SU-DHL-6 (cell line): ENCODE measurements at regions not wholly inside any gene's neighbourhood (a gene's known extent, or its start where the extent isn't known, plus 50 kb on each side); places are given as distances from the start of the nearest gene placed in this dataset.

ENCODE experiments used
- H2AFZ ChIP-seq: fragments of 200-600 bp; sonication (generic); 2 replicates; pipeline ENCODE4 v1.6.1; 2014; ENCODE audit warnings: low read depth, mild to moderate bottlenecking, moderate library complexity, mixed read lengths, antibody characterized with exemption, low read length; ENCODE audit not compliant: severe bottlenecking
- H3F3A ChIP-seq: fragments of 200-600 bp; shearing (Covaris generic); 2 replicates; pipeline ENCODE4 v1.6.0; 2016; ENCODE audit warnings: antibody characterized with exemption, mild to moderate bottlenecking; ENCODE audit not compliant: insufficient read depth
- H3K27ac ChIP-seq: fragments of 200-600 bp; sonication (generic); 2 replicates; pipeline ENCODE4 v1.5.1; 2016; ENCODE audit warnings: low read depth, mild to moderate bottlenecking, low read length, moderate library complexity, mixed read lengths
- H3K27me3 ChIP-seq: fragments of 200-600 bp; sonication (generic), shearing (Covaris generic); 2 replicates; pipeline ENCODE4 v1.6.0; 2014; ENCODE audit warnings: mild to moderate bottlenecking, low read length
- H3K36me3 ChIP-seq: fragments of 200-600 bp; sonication (generic); 2 replicates; pipeline ENCODE4 v1.6.1; 2014; ENCODE audit warnings: mild to moderate bottlenecking, low read length, mixed read lengths
- H3K4me2 ChIP-seq: fragments of 300-600, 200-600 bp; shearing (Covaris generic), sonication (generic); 2 replicates; pipeline ENCODE4 v1.6.0; 2014; ENCODE audit warnings: low read length, low read depth, mild to moderate bottlenecking; ENCODE audit not compliant: poor library complexity, severe bottlenecking
- H3K4me3 ChIP-seq: fragments of 200-600 bp; sonication (generic); 2 replicates; pipeline ENCODE4 v1.5.1; 2014; ENCODE audit warnings: antibody characterized with exemption, low read length, mild to moderate bottlenecking, mixed read lengths; ENCODE audit not compliant: insufficient read depth, poor library complexity, severe bottlenecking
- H3K79me2 ChIP-seq: fragments of 200-600 bp; sonication (generic); 2 replicates; pipeline ENCODE4 v1.6.1; 2014; ENCODE audit warnings: mild to moderate bottlenecking, low read length, moderate library complexity; ENCODE audit not compliant: insufficient read depth
- H3K9ac ChIP-seq: fragments of 200-600 bp; sonication (generic); 2 replicates; pipeline ENCODE4 v1.7.0; 2014; ENCODE audit warnings: mild to moderate bottlenecking, low read length
- H3K9me2 ChIP-seq: fragments of 200-600 bp; sonication (generic); replicated peaks from 2 replicates; pipeline ENCODE4 v1.6.1; 2014; ENCODE audit warnings: low read length; ENCODE audit not compliant: insufficient read depth
- H3K9me3 ChIP-seq: fragments of 200-600 bp; sonication (generic); 2 replicates; pipeline ENCODE4 v1.6.1; 2014; ENCODE audit warnings: low read length, mixed read lengths; ENCODE audit not compliant: insufficient read depth
- H4K20me1 ChIP-seq: fragments of 200-600 bp; sonication (generic); 2 replicates; pipeline ENCODE4 v1.6.1; 2014; ENCODE audit warnings: low read depth, mild to moderate bottlenecking, antibody characterized with exemption, low read length, moderate library complexity, mixed read lengths
- EZH2phosphoT487 ChIP-seq: fragments of 200-600 bp; sonication (generic), shearing (Covaris generic); conservative IDR thresholded peaks from 2 replicates; pipeline ENCODE4 v1.6.1; 2018; ENCODE audit warnings: mild to moderate bottlenecking, antibody characterized with exemption, low read length, moderate library complexity, mixed read lengths
- TF ChIP-seq, protein P1 (sequence below): fragments of 200-600 bp; sonication (generic); IDR thresholded peaks from one replicate; pipeline ENCODE4 v1.5.1; 2017; ENCODE audit warnings: antibody characterized with exemption, mild to moderate bottlenecking, low read length, moderate library complexity; ENCODE audit not compliant: insufficient read depth, poor library complexity, severe bottlenecking

DNA sequence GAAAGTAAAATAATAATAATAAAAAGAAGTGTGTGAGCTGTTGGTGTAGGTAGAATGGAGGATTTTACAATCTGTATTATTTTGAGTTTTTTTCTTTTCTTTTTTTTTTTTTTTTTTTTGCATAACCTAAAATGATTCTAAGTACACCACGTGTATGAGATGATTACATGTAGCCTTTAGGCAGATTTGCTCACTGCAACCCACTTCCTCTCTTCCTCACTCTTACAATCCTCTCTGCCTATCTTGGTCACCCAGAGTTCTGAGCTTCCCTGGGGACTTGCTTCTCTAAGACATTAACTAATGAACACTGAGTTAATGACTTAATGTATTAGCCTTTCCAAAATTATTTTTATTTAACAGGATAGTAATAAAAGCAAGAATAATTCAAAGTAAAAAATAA, 1169.6 kb downstream of the EFNB2 start:
- no peak overlapping the region for H3K9ac ChIP-seq
- H3F3A ChIP-seq: no peaks in the 10 kb centered on the region
- H3K36me3 ChIP-seq: no peaks in the 10 kb centered on the region
- H3K9me3 ChIP-seq: no peaks in the 10 kb centered on the region
- H4K20me1 ChIP-seq: no peaks in the 10 kb centered on the region
- H3K27me3 ChIP-seq: no peaks in the 10 kb centered on the region
- TF ChIP-seq, protein P1, sequence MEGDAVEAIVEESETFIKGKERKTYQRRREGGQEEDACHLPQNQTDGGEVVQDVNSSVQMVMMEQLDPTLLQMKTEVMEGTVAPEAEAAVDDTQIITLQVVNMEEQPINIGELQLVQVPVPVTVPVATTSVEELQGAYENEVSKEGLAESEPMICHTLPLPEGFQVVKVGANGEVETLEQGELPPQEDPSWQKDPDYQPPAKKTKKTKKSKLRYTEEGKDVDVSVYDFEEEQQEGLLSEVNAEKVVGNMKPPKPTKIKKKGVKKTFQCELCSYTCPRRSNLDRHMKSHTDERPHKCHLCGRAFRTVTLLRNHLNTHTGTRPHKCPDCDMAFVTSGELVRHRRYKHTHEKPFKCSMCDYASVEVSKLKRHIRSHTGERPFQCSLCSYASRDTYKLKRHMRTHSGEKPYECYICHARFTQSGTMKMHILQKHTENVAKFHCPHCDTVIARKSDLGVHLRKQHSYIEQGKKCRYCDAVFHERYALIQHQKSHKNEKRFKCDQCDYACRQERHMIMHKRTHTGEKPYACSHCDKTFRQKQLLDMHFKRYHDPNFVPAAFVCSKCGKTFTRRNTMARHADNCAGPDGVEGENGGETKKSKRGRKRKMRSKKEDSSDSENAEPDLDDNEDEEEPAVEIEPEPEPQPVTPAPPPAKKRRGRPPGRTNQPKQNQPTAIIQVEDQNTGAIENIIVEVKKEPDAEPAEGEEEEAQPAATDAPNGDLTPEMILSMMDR: no peak
- no peak for TF ChIP-seq EZH2phosphoT487
- no peak overlapping the region for H3K27ac ChIP-seq
- no peak overlapping the region for H2AFZ ChIP-seq
- H3K79me2 ChIP-seq: no peaks in the 10 kb centered on the region
- no peak overlapping the region for H3K4me2 ChIP-seq
- no peak overlapping the region for H3K4me3 ChIP-seq
- no peaks in the 10 kb centered on the region for H3K9me2 ChIP-seq

- H4K20me1 ChIP-seq: no peaks in the 10 kb centered on the region
- H3K9me2 ChIP-seq: no peaks in the 10 kb centered on the region
These were observed 1170.4 kb downstream of the EFNB2 start for GRCh38 chr13:105365021-105365550.

GRCh38 chr13:105364191-105364590, 1171.3 kb downstream of the EFNB2 start:
- H2AFZ ChIP-seq: no peak overlapping the region
- H3K79me2 ChIP-seq: no peaks in the 10 kb centered on the region
- TF ChIP-seq, protein P1: no peak
- TF ChIP-seq EZH2phosphoT487: no peak
- no peaks in the 10 kb centered on the region for H3K27me3 ChIP-seq
- H3K9me2 ChIP-seq: no peaks in the 10 kb centered on the region
- H3K27ac ChIP-seq: no peak overlapping the region
- H3K36me3 ChIP-seq: no peaks in the 10 kb centered on the region
- no peaks in the 10 kb centered on the region for H3K9me3 ChIP-seq
- H3K4me3 ChIP-seq: no peak overlapping the region
- H3K9ac ChIP-seq: no peak overlapping the region
- H4K20me1 ChIP-seq: no peaks in the 10 kb centered on the region
- no peak overlapping the region for H3K4me2 ChIP-seq
- no peaks in the 10 kb centered on the region for H3F3A ChIP-seq

More at GRCh38 chr13:105365021-105365550, 1170.4 kb downstream of the EFNB2 start:
- H3K27ac ChIP-seq: no peak overlapping the region
- no peaks in the 10 kb centered on the region for H3K9me3 ChIP-seq
- no peak overlapping the region for H2AFZ ChIP-seq
- no peaks in the 10 kb centered on the region for H3K27me3 ChIP-seq
- no peak overlapping the region for H3K9ac ChIP-seq
- no peak overlapping the region for H3K4me3 ChIP-seq
- H3F3A ChIP-seq: no peaks in the 10 kb centered on the region
- no peak overlapping the region for H3K4me2 ChIP-seq
- no peaks in the 10 kb centered on the region for H3K79me2 ChIP-seq
- TF ChIP-seq EZH2phosphoT487: no peak
- TF ChIP-seq, protein P1: no peak
- H3K36me3 ChIP-seq: no peaks in the 10 kb centered on the region
